Natural killer cell treated with Interleukin-12 subunit alpha and Interleukin-12 subunit beta and Interleukin-15 and Interleukin-18, amount 100 ng/mL, for 72 hours (primary cell): ENCODE measurements at regions not wholly inside any gene's neighbourhood (a gene's known extent, or its start where the extent isn't known, plus 50 kb on each side); places are given as distances from the start of the nearest gene placed in this dataset.

ENCODE experiments used
- ATAC-seq, 2 donors: fragments of 150-1000 bp; cut with Tn5 transposase in 1 of 2; sonication (Bioruptor Pico), chemical (Tn5 transposase) in 1 of 2; 2 replicates each; pipeline ENCODE4 v1.10.0; 2021
- DNase-seq: peaks from one replicate; pipeline ENCODE4 v3.0.0; 2022; ENCODE audit warnings: low spot score
- H3K27ac Mint-ChIP-seq, 2 donors: 1 replicate in 1 of 2; 2 replicates in 1 of 2; pipeline ENCODE4 v1.8.0; 2022; ENCODE audit warnings: mixed read lengths in 2 of 2, mild to moderate bottlenecking in 1 of 2, moderate library complexity in 1 of 2
- H3K27me3 Mint-ChIP-seq, 2 donors: 1 replicate in 1 of 2; 2 replicates in 1 of 2; pipeline ENCODE4 v1.8.0; 2022; ENCODE audit warnings: mixed read lengths in 2 of 2
- H3K36me3 Mint-ChIP-seq: one replicate; pipeline ENCODE4 v1.8.0; 2022; ENCODE audit warnings: mixed read lengths
- H3K4me1 Mint-ChIP-seq, 2 donors: 1 replicate in 1 of 2; 2 replicates in 1 of 2; pipeline ENCODE4 v1.8.0; 2022; ENCODE audit warnings: low read depth in 2 of 2, mixed read lengths in 2 of 2, mild to moderate bottlenecking in 1 of 2
- H3K4me3 Mint-ChIP-seq: one replicate; pipeline ENCODE4 v1.8.0; 2022; ENCODE audit warnings: mixed read lengths
- H3K9me3 Mint-ChIP-seq: 2 replicates; pipeline ENCODE4 v1.8.0; 2022; ENCODE audit warnings: mixed read lengths

DNA sequence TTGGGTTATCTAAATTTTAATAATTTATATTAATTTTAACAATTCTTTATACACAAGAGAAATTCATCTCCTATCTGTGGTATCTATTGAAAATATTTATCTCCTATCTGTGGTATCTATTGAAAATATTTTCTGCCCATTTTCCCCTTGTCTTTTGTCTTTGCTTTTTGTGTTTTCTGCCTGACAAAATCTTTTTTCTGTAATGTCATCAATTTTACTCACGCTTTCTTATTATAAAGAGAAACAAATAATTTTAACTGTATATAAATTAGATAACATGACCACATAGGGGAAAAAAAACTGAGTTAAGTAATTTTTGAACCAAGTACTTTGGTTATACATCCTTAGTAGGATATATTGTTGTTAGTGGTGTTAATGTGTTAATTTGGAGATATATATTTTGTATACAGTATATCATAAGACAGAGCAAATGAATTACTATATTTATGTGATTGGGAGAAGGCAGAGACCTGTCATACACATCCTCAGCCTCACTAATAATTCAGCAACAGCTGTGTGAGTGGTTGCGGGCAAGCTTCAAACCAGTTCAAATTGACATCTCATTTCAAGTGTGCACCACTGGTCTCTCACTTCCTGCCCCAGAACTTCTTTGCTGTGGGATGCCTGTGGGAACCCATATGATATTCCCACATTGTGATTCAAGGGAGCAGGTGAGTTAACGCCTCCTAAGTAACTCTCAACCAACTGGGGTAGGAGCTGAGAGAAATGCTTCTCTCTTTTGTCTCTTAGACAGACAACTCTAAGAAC is 292.4 kb downstream of the SP3 start:
- H3K4me3 Mint-ChIP-seq = no peak overlapping the region
- H3K4me1 Mint-ChIP-seq = no peaks in the 10 kb centered on the region
- DNase-seq (no peak), ATAC-seq (no peak)
- H3K27me3 Mint-ChIP-seq = peaks cover 29 to 49% of the 10 kb centered on the region in 2 donors
- peaks cover 7% of the 10 kb centered on the region for H3K9me3 Mint-ChIP-seq
- H3K36me3 Mint-ChIP-seq = no peaks in the 10 kb centered on the region
- no peak overlapping the region for H3K27ac Mint-ChIP-seq

DNA sequence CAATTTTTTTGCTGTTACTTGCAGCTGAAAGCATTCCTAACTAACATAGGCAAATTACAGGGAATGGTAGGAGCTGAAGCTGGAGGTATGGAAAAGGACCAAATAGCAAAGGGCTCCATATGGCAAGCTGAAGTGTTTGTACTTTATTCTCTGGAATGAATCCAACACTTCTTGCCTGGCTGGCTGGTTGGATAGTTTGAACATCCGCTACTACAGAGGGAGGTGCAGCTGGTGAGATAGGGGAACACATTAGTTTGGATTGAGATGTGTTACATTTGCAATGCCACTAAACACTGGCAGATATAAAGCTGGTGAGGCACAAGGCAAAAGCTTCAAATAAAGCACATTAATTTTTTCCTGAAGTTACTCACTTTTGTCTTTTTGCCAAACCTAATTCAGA is 291.5 kb downstream of the SP3 start:
- H3K9me3 Mint-ChIP-seq = peaks cover 7% of the 10 kb centered on the region
- H3K36me3 Mint-ChIP-seq = no peaks in the 10 kb centered on the region
- H3K4me3 Mint-ChIP-seq = no peak overlapping the region
- no peaks in the 10 kb centered on the region for H3K4me1 Mint-ChIP-seq
- H3K27ac Mint-ChIP-seq = no peak overlapping the region
- H3K27me3 Mint-ChIP-seq = peaks cover 30 to 58% of the 10 kb centered on the region in 2 donors
- DNase-seq (no peak), ATAC-seq (no peak)

DNA sequence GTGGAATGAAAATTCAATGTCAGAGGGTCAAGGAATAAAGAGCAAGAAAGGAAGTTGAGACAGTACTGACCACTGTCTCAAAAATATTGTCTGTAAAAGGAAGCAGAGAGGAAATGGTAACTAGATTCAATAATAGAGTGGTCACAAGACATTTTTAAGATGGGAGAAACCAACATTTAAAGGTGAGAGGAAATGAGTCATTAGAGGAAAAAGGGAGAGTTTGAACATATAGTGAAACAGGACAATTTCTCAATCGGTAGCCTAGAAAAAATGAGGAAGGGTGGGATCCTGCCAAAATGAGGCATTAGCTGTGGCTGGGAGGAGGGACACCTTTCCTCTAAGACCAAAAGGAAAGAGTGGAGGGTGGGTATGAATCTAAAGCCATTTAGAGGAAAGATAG is 288.5 kb downstream of the SP3 start:
- no peaks in the 10 kb centered on the region for H3K4me1 Mint-ChIP-seq
- ATAC-seq (no peak), DNase-seq (no peak)
- no peaks in the 10 kb centered on the region for H3K36me3 Mint-ChIP-seq
- H3K4me3 Mint-ChIP-seq = no peak overlapping the region
- H3K27me3 Mint-ChIP-seq = peaks cover 29 to 51% of the 10 kb centered on the region in 2 donors
- H3K9me3 Mint-ChIP-seq = peaks cover 7% of the 10 kb centered on the region
- no peak overlapping the region for H3K27ac Mint-ChIP-seq

DNA sequence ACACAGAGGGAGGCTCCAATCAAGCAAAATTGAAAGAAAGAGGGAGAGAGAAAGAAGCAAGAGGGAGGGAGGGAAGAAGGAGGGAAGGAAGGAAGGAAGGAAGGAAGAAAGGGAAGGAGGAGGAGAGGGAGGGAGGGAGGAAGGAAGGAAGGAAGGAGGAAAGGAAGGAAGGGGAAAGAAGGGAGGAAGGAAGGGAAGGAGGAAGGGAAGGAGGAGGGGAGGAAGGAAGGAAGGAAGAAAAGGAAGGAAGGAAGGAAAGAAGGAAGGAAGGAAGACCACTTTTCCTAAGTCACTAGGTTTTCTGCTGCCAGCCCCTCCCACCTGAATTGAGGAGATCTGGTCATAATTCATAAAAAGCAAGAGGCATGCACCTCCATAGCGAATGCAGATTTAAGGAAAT is 287.0 kb downstream of the SP3 start:
- Mint-ChIP-seq H3K27ac (no peak overlapping the region), H3K4me1 (no peaks in the 10 kb centered on the region), H3K27me3 (peaks cover 31 to 55% of the 10 kb centered on the region in 2 donors), H3K9me3 (peaks cover 7% of the 10 kb centered on the region), H3K36me3 (no peaks in the 10 kb centered on the region), H3K4me3 (no peak overlapping the region)
- DNase-seq = no peak
- ATAC-seq = no peak

DNA sequence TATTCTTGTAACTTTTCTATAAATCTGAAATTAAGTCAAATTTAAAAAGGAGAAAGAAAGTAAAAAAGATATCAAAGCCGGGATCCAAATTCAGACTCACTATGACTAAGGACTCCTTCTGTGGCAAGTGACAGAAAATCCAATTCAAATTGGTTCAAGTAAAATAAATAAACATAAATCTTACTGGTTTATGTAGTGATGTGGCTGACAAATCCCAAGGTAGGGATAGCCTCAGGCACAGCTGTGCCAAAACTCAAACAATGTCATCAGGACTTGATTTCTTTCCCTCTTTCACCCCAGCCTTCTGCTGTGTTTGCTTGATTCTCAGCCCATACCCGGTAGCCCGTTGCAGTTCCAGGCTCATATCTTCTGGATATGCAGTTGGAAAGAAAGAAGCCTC is 284.6 kb downstream of the SP3 start:
- ATAC-seq = no peak
- no peaks in the 10 kb centered on the region for H3K36me3 Mint-ChIP-seq
- H3K4me1 Mint-ChIP-seq = no peaks in the 10 kb centered on the region
- no peak for DNase-seq
- no peak overlapping the region for H3K4me3 Mint-ChIP-seq
- peaks cover 24 to 44% of the 10 kb centered on the region in 2 donors for H3K27me3 Mint-ChIP-seq
- no peak overlapping the region for H3K27ac Mint-ChIP-seq
- H3K9me3 Mint-ChIP-seq = peaks cover 7% of the 10 kb centered on the region

DNA sequence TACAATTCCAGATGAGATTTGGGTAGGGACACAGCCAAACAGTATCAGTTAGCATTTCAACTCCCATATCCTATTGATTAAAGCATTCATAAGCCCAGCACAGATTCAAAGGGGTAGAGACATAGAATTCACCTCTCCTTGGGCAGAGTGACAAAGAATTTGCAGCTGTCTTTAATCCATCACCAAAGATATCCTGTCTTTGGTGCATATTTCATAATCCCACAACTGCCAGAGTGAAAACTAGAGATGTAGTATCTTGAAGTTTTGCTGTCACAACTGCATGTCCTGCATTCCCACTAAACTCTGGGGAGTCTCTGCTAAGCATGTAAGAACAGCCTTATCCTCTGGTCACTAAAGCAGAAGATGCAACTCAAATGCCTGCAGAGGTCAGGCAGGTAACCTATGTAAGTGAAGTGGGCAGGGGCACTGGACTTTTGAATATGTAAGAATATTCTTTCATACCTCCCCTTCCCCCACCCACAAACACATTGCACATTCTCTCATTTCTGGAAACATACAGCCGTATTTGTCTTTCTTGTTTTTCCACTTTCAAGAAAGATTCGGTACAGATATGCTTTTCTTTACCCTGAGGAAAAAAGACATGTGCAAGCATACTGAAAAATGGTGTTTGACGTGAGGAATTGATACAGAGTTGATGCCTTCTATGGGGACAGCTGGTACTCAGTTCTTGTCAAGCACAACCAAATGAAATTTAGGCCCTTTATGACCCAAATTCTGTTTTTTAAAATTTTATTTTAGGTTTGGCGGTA is 283.1 kb downstream of the SP3 start:
- Mint-ChIP-seq H3K36me3 (no peaks in the 10 kb centered on the region), H3K4me1 (no peaks in the 10 kb centered on the region), H3K27ac (no peak overlapping the region), H3K9me3 (no peaks in the 10 kb centered on the region), H3K4me3 (no peak overlapping the region), H3K27me3 (peaks cover 20 to 29% of the 10 kb centered on the region in 2 donors)
- DNase-seq (no peak), ATAC-seq (no peak)

DNA sequence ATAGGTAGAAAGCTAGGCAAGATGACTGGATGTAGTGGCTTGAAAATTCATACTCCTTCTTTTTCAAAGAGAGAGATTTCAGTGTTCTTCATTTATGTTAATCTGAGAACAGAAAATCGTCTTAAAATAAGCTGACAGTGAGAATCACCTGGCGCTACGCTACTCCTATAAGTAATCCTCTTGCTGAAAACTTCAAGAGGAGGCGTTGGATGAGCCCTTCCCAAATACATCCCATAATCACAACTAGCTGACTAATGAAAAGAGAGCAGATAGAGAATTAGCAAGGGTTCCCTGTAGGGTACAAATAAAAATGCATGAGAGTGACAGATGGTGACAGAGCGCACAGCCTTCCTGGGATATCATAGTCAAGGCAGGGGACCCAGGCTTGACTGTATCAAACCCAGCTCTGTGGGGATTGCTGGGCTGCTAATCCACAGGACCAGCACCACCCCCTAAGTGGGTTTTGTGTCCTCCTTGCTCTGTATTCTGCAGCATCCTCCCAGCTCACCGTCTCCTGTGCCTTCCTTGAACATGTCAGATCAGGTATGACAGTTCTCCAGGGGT is 280.2 kb downstream of the SP3 start:
- no peak for DNase-seq
- no peaks in the 10 kb centered on the region for H3K4me1 Mint-ChIP-seq
- peaks cover 7 to 10% of the 10 kb centered on the region in 2 donors for H3K27me3 Mint-ChIP-seq
- no peak for ATAC-seq
- H3K27ac Mint-ChIP-seq = no peak overlapping the region
- H3K36me3 Mint-ChIP-seq = no peaks in the 10 kb centered on the region
- H3K9me3 Mint-ChIP-seq = no peaks in the 10 kb centered on the region
- no peak overlapping the region for H3K4me3 Mint-ChIP-seq

DNA sequence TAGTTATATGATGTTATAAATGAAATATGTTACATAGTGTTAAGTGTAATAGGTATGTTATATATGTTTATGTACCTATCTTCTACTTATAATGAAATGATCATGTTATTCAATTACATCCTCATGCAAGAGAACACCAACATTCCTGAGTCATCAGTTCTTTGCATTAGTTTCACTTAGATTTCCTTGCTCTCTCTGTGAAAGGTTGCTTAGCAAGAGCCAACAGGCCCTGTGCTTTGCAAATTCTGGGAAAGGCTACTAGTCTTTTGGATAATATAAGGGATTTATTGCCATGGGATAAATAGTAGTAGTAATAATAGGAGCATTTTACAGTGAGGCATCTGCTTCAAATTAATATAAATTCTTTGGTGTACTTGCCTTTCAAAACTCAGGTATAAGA is 274.8 kb downstream of the SP3 start:
- Mint-ChIP-seq H3K4me3 (no peak overlapping the region), H3K9me3 (no peaks in the 10 kb centered on the region), H3K27me3 (peaks cover 6 to 8% of the 10 kb centered on the region in 2 donors), H3K36me3 (no peaks in the 10 kb centered on the region), H3K27ac (no peak overlapping the region), H3K4me1 (no peaks in the 10 kb centered on the region)
- ATAC-seq (no peak), DNase-seq (no peak)

DNA sequence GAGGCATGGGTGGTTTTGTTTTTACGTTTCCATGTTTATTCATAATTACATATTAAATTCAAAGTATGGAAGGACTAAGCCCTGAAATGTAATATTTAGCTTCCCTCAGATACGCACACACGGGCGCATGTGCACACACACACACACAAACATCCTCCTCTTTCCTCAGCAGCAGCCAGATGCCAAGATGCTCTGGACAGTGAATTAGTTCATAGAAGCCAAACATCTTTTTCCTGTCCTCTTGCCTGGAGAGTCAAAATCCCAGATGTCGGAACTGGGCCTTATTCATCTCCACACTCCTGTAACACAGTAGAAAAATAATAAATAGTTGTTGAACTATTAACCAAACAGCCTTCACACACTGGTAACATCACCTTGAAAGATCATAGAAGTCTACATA is 273.1 kb downstream of the SP3 start:
- H3K36me3 Mint-ChIP-seq = no peaks in the 10 kb centered on the region
- H3K27me3 Mint-ChIP-seq = peaks cover 4 to 6% of the 10 kb centered on the region in 2 donors
- H3K9me3 Mint-ChIP-seq = no peaks in the 10 kb centered on the region
- DNase-seq = no peak
- no peak overlapping the region for H3K4me3 Mint-ChIP-seq
- H3K4me1 Mint-ChIP-seq = no peaks in the 10 kb centered on the region
- ATAC-seq = no peak
- no peak overlapping the region for H3K27ac Mint-ChIP-seq

DNA sequence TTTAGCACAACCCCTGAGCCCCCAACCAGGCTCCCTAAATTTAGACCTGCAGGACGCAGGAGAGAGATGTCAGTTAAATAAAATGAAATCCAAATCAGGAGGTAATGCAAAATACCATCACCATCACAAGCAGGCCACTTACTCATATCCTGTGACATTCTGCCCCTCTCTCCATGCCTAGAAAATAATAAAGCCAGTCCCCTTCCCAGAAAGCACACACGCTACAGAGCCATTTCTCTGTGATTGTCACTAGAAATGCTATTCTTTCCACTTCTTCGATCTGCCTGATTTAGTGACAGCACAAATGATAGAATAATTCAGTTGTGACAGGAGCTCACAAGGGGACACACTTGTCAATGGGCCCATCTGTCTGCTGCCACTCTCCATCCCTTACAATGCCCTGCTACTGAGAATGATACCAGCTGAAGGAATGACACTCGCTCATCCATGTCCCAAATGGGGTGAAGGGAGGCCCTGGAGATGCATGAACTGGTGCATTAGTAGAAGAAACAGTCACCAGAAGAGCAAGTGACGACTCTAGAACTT is 272.1 kb downstream of the SP3 start:
- H3K36me3 Mint-ChIP-seq = no peaks in the 10 kb centered on the region
- DNase-seq (no peak), ATAC-seq (no peak)
- H3K27me3 Mint-ChIP-seq = peaks cover 4 to 6% of the 10 kb centered on the region in 2 donors
- no peak overlapping the region for H3K4me3 Mint-ChIP-seq
- no peaks in the 10 kb centered on the region for H3K4me1 Mint-ChIP-seq
- H3K9me3 Mint-ChIP-seq = no peaks in the 10 kb centered on the region
- no peak overlapping the region for H3K27ac Mint-ChIP-seq

DNA sequence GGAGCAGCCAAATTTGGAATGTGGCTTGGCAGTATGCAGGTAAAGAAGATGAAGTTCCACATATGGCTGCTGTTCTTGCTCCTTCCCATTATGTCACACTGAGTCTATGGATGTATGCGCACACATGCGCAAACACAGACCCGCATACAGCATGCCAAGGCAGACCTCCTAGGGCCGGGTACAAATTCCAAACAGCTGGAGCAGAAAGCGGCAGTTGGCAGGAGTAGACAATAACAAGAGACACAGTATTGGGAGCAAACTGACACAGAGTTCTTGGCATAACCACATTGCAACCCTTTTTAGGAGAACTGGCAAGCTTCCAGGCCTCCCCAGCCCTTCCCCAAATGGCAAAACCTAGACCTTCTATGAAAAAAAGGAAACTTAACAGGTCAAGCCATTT is 268.9 kb downstream of the SP3 start:
- DNase-seq = no peak
- ATAC-seq = no peak
- no peak overlapping the region for H3K27ac Mint-ChIP-seq
- H3K4me1 Mint-ChIP-seq = no peaks in the 10 kb centered on the region
- no peak overlapping the region for H3K4me3 Mint-ChIP-seq
- H3K27me3 Mint-ChIP-seq = peaks cover 0 to 4% of the 10 kb centered on the region in 2 donors
- no peaks in the 10 kb centered on the region for H3K9me3 Mint-ChIP-seq
- H3K36me3 Mint-ChIP-seq = no peaks in the 10 kb centered on the region

DNA sequence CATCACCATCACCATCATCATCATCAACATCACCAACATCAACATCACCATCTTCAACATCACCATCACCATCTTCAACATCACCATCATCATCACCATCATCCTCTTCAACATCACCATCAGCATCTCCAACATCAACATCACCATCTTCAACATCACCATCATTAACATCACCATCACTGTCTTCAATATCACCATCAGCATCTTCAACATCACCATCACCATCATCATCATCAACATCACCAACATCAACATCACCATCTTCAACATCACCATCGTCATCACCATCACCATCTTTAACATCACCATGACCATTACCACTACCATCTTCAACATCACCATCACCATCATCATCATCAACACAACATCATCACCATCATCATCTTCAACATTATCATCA is 267.2 kb downstream of the SP3 start:
- no peaks in the 10 kb centered on the region for H3K36me3 Mint-ChIP-seq
- H3K27ac Mint-ChIP-seq = no peak overlapping the region
- no peaks in the 10 kb centered on the region for H3K4me1 Mint-ChIP-seq
- H3K9me3 Mint-ChIP-seq = no peaks in the 10 kb centered on the region
- H3K27me3 Mint-ChIP-seq = no peaks in the 10 kb centered on the region
- H3K4me3 Mint-ChIP-seq = no peak overlapping the region
- ATAC-seq = no peak
- no peak for DNase-seq

DNA sequence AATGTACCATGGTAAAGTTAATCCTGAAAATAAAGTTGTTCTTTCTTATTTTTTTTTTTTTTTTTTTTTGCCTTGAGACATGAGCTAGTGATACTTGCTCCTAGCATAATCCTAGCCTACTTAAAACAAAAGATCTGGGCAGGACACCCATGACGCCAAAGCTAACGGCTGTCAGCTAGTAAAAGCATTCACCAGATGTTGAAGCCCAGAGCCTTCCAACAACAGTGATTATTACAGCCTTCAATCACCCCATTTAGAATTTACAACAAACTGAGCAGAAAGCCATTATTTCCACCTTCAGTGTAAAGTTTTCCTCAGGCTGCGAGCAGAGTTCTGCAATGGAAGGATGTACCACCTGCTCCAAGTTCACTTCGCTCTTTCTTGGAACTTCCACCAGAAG is 259.5 kb downstream of the SP3 start:
- Mint-ChIP-seq H3K27me3 (peaks cover 4 to 16% of the 10 kb centered on the region in 2 donors), H3K27ac (no peak overlapping the region), H3K4me1 (no peaks in the 10 kb centered on the region), H3K4me3 (no peak overlapping the region), H3K9me3 (no peaks in the 10 kb centered on the region), H3K36me3 (no peaks in the 10 kb centered on the region)
- DNase-seq = no peak
- ATAC-seq = no peak

DNA sequence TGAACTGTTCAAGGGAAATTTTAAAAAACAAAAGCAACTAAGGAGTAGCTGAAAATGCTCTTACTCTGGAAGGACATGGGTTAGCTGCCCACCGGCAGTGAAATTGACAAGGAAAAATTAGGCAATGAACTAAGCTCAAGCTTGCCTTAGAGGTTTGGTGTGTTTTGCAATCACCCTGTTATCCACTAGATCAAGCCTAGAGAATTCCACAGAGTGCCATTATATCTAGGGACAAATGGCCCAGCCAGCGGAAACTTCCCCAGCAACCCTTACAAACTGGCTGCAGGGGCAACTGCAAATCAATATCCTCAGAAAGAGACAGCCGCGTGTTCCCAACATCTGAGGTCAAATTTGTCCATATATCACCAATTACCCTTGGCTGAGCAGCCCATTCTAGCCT is 258.2 kb downstream of the SP3 start:
- no peak for DNase-seq
- H3K4me1 Mint-ChIP-seq = no peaks in the 10 kb centered on the region
- H3K9me3 Mint-ChIP-seq = no peaks in the 10 kb centered on the region
- no peak for ATAC-seq
- no peak overlapping the region for H3K27ac Mint-ChIP-seq
- H3K4me3 Mint-ChIP-seq = no peak overlapping the region
- H3K36me3 Mint-ChIP-seq = no peaks in the 10 kb centered on the region
- H3K27me3 Mint-ChIP-seq = peaks cover 4 to 16% of the 10 kb centered on the region in 2 donors
